H1 (cell line): ENCODE measurements at regions not wholly inside any gene's neighbourhood (a gene's known extent, or its start where the extent isn't known, plus 50 kb on each side); places are given as distances from the start of the nearest gene placed in this dataset.

Experiments used
- BCL11A ChIP-seq, 2 experiments: IDR thresholded peaks; one replicate each; pipeline ENCODE4 v1.6.1; 2011; ENCODE audit warnings: low read depth in 2 of 2, low read length in 2 of 2, mild to moderate bottlenecking in 2 of 2
- CTBP2 ChIP-seq: IDR thresholded peaks from 2 replicates; pipeline ENCODE4 v1.7.0; 2011; ENCODE audit warnings: borderline replicate concordance, mild to moderate bottlenecking, moderate library complexity, mixed read lengths, low read length; ENCODE audit not compliant: insufficient read depth, insufficient read length
- GABPA ChIP-seq: IDR thresholded peaks from 2 replicates; pipeline ENCODE4 v1.6.1; 2011; ENCODE audit warnings: mild to moderate bottlenecking, low read length, moderate library complexity, borderline replicate concordance; ENCODE audit not compliant: insufficient read depth
- TAF7 ChIP-seq: optimal IDR thresholded peaks from 2 replicates; pipeline ENCODE3; 2011; ENCODE audit warnings: low read depth, mild to moderate bottlenecking, inconsistent platforms, low read length, moderate library complexity, borderline replicate concordance

DNA sequence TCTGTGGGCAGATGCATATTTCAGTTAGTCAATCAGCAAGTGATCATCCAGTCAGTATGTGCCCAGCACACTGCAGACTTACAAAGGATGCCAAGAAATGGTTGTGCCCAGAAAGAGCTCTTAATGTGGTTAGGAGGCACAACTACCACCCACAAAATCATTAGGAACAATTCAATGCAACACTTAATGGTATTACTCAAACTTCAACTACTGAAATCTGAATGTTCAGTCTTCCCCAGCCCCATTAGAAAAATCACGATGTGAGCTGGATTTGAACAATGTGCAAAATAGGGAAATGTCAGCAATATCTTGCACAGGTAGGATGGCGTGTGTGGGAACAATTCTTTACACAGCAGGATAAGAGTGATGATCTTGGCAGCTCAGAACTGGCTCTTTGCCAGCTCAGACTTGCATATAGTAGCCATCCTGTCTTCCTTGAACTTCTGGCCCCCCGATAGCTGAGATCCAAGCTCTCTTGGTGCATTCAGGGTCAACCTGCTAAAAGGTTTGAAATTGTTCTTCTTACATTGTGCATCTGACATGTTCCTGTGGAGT, 556.7 kb upstream of the HTR1E start (continued):
- TF ChIP-seq CTBP2 (no peak), GABPA (no peak), BCL11A (IDR thresholded peaks at IDR 0.05; ENCODE audit: low read depth in 2 of 2, low read length in 2 of 2) (no peak), TAF7 (no peak)
